Activated T-helper 2 cell treated with anti-CD3 and anti-CD28 coated beads, Interferon-gamma antibody, Interleukin-2, Interleukin-4, amounts not matched to agents 10 μg/mL and 5 μg/mL and 100 μg/mL, durations not matched to agents 14 hours and 24 hours and 36 hours (primary cell): ENCODE measurements at regions not wholly inside any gene's neighbourhood (a gene's known extent, or its start where the extent isn't known, plus 50 kb on each side); places are given as distances from the start of the nearest gene placed in this dataset.
"Not testable (repeated sequence)": the region's sequence is repeated elsewhere in the genome, so short reads cannot be mapped to it uniquely, and the experiment has no call there.

Experiments used
- DNase-seq: peaks from one replicate; pipeline ENCODE4 v3.0.0; 2021; ENCODE audit warnings: low spot score
- H3K27ac Mint-ChIP-seq: one replicate; pipeline ENCODE4 v1.8.0; 2021; ENCODE audit warnings: mixed read lengths
- H3K27me3 Mint-ChIP-seq: one replicate; pipeline ENCODE4 v1.8.0; 2021; ENCODE audit warnings: low read depth, mixed read lengths
- H3K36me3 Mint-ChIP-seq: one replicate; pipeline ENCODE4 v1.8.0; 2021; ENCODE audit warnings: low read depth, mixed read lengths
- H3K4me1 Mint-ChIP-seq: one replicate; pipeline ENCODE4 v1.8.0; 2021; ENCODE audit warnings: low read depth, mixed read lengths
- H3K4me3 Mint-ChIP-seq: one replicate; pipeline ENCODE4 v1.8.0; 2021; ENCODE audit warnings: low read depth, mild to moderate bottlenecking, moderate library complexity, mixed read lengths
- H3K9me3 Mint-ChIP-seq: one replicate; pipeline ENCODE4 v1.8.0; 2021; ENCODE audit warnings: mixed read lengths
- intact Hi-C: fragments of 100-400 bp; cut with micrococcal nuclease; formaldehyde crosslinking; loops from one replicate; pipeline ENCODE4 v1.15.1; 2023

GRCh38 chr4:28835501-28835900, 1884.7 kb upstream of the PCDH7 start:
- Mint-ChIP-seq H3K27ac (no peak overlapping the region), H3K4me1 (no peaks in the 10 kb centered on the region), H3K9me3 (peaks cover 47% of the 10 kb centered on the region), H3K4me3 (no peak overlapping the region), H3K27me3 (no peaks in the 10 kb centered on the region), H3K36me3 (no peaks in the 10 kb centered on the region)
- DNase-seq = no peak
- intact Hi-C loops = no loop called here

GRCh38 chr4:28842271-28842670, 1877.9 kb upstream of the PCDH7 start:
- DNase-seq = no peak
- Mint-ChIP-seq H3K36me3 (no peaks in the 10 kb centered on the region), H3K27me3 (no peaks in the 10 kb centered on the region), H3K9me3 (peaks cover 42% of the 10 kb centered on the region), H3K4me3 (no peak overlapping the region), H3K27ac (no peak overlapping the region), H3K4me1 (no peaks in the 10 kb centered on the region)
- intact Hi-C loops = no loop called here

- no peak for DNase-seq
- no peak overlapping the region for H3K27ac Mint-ChIP-seq
- H3K4me3 Mint-ChIP-seq = no peak overlapping the region
- H3K27me3 Mint-ChIP-seq = no peaks in the 10 kb centered on the region
- intact Hi-C loops = no loop called here
- H3K36me3 Mint-ChIP-seq = no peaks in the 10 kb centered on the region
- peaks cover 49% of the 10 kb centered on the region for H3K9me3 Mint-ChIP-seq
- H3K4me1 Mint-ChIP-seq = no peaks in the 10 kb centered on the region
Observed at GRCh38 chr4:28845158-28845557, 1875.0 kb upstream of the PCDH7 start.

GRCh38 chr4:28857028-28857427, 1863.1 kb upstream of the PCDH7 start:
- DNase-seq, H3K4me3 Mint-ChIP-seq, intact Hi-C loops, H3K27ac Mint-ChIP-seq, H3K36me3 Mint-ChIP-seq, H3K4me1 Mint-ChIP-seq, H3K27me3 Mint-ChIP-seq: not testable (repeated sequence)
- H3K9me3 Mint-ChIP-seq = peaks cover 49% of the 10 kb centered on the region

- Mint-ChIP-seq H3K9me3 (peaks cover 32% of the 10 kb centered on the region), H3K27me3 (no peaks in the 10 kb centered on the region), H3K4me3 (no peak overlapping the region), H3K36me3 (no peaks in the 10 kb centered on the region), H3K4me1 (no peaks in the 10 kb centered on the region), H3K27ac (no peak overlapping the region)
- no peak for DNase-seq
- intact Hi-C loops = no loop called here
Observed at GRCh38 chr4:28868841-28869240, 1851.3 kb upstream of the PCDH7 start.

- Mint-ChIP-seq H3K4me1 (no peaks in the 10 kb centered on the region), H3K4me3 (no peak overlapping the region), H3K36me3 (no peaks in the 10 kb centered on the region), H3K27me3 (no peaks in the 10 kb centered on the region), H3K9me3 (peaks cover 31% of the 10 kb centered on the region), H3K27ac (no peak overlapping the region)
- no peak for DNase-seq
- intact Hi-C loops = no loop called here
Observed at GRCh38 chr4:28879178-28879577, 1841.0 kb upstream of the PCDH7 start.

GRCh38 chr4:28879900-28880299, 1840.3 kb upstream of the PCDH7 start:
- Mint-ChIP-seq H3K36me3 (no peaks in the 10 kb centered on the region), H3K27ac (no peak overlapping the region), H3K27me3 (no peaks in the 10 kb centered on the region), H3K9me3 (peaks cover 35% of the 10 kb centered on the region), H3K4me1 (no peaks in the 10 kb centered on the region), H3K4me3 (no peak overlapping the region)
- no peak for DNase-seq
- intact Hi-C loops = no loop called here

- no peaks in the 10 kb centered on the region for H3K36me3 Mint-ChIP-seq
- intact Hi-C loops = no loop called here
- H3K27me3 Mint-ChIP-seq = no peaks in the 10 kb centered on the region
- no peaks in the 10 kb centered on the region for H3K4me1 Mint-ChIP-seq
- H3K9me3 Mint-ChIP-seq = peaks cover 32% of the 10 kb centered on the region
- H3K4me3 Mint-ChIP-seq = no peak overlapping the region
- no peak for DNase-seq
- H3K27ac Mint-ChIP-seq = no peak overlapping the region
Observed at GRCh38 chr4:28883211-28883610, 1837.0 kb upstream of the PCDH7 start.

GRCh38 chr4:28886934-28887333, 1833.2 kb upstream of the PCDH7 start:
- no peak overlapping the region for H3K4me3 Mint-ChIP-seq
- H3K36me3 Mint-ChIP-seq = no peaks in the 10 kb centered on the region
- H3K27ac Mint-ChIP-seq = no peak overlapping the region
- DNase-seq = no peak
- H3K4me1 Mint-ChIP-seq = no peaks in the 10 kb centered on the region
- intact Hi-C loops = no loop called here
- H3K9me3 Mint-ChIP-seq = peaks cover 21% of the 10 kb centered on the region
- H3K27me3 Mint-ChIP-seq = no peaks in the 10 kb centered on the region

GRCh38 chr4:28890949-28891775, 1829.0 kb upstream of the PCDH7 start:
- Mint-ChIP-seq H3K36me3 (no peaks in the 10 kb centered on the region), H3K27ac (no peak overlapping the region), H3K4me1 (no peaks in the 10 kb centered on the region), H3K9me3 (peaks cover 28% of the 10 kb centered on the region), H3K27me3 (no peaks in the 10 kb centered on the region), H3K4me3 (no peak overlapping the region)
- DNase-seq = no peak
- intact Hi-C loops = no loop called here

- H3K27me3 Mint-ChIP-seq = no peaks in the 10 kb centered on the region
Observed at GRCh38 chr4:28913466-28913865, 1806.7 kb upstream of the PCDH7 start.

GRCh38 chr4:28916585-28916984, 1803.6 kb upstream of the PCDH7 start:
- Mint-ChIP-seq H3K27ac (no peak overlapping the region), H3K4me3 (no peak overlapping the region), H3K27me3 (no peaks in the 10 kb centered on the region), H3K4me1 (no peaks in the 10 kb centered on the region), H3K36me3 (no peaks in the 10 kb centered on the region), H3K9me3 (peaks cover 42% of the 10 kb centered on the region)
- DNase-seq = no peak
- intact Hi-C loops = no loop called here

More at GRCh38 chr4:28913466-28913865, 1806.7 kb upstream of the PCDH7 start:
- no peak overlapping the region for H3K4me3 Mint-ChIP-seq
- no peak overlapping the region for H3K27ac Mint-ChIP-seq
- no peaks in the 10 kb centered on the region for H3K36me3 Mint-ChIP-seq
- no peaks in the 10 kb centered on the region for H3K4me1 Mint-ChIP-seq
- peaks cover 43% of the 10 kb centered on the region for H3K9me3 Mint-ChIP-seq
- intact Hi-C loops = no loop called here
- DNase-seq = no peak

- intact Hi-C loops = no loop called here
- Mint-ChIP-seq H3K9me3 (peaks cover 51% of the 10 kb centered on the region), H3K27me3 (no peaks in the 10 kb centered on the region), H3K4me1 (no peaks in the 10 kb centered on the region), H3K4me3 (no peak overlapping the region), H3K27ac (no peak overlapping the region), H3K36me3 (no peaks in the 10 kb centered on the region)
- DNase-seq = no peak
Observed at GRCh38 chr4:28918871-28919270, 1801.3 kb upstream of the PCDH7 start.
